Endodermal cell (in vitro differentiated cells): ENCODE measurements at regions not wholly inside any gene's neighbourhood (a gene's known extent, or its start where the extent isn't known, plus 50 kb on each side); places are given as distances from the start of the nearest gene placed in this dataset.

Experiments used
- DNase-seq: peaks from one replicate; pipeline ENCODE4 v3.0.0-alpha.2; 2017
- H3K27ac ChIP-seq: 2 replicates; pipeline ENCODE4 v1.5.1; 2013; ENCODE audit warnings: mild to moderate bottlenecking, low read depth, low read length, moderate library complexity
- H3K27me3 ChIP-seq: 2 replicates; pipeline ENCODE4 v1.6.1; 2013; ENCODE audit warnings: mild to moderate bottlenecking, low read length, moderate library complexity; ENCODE audit not compliant: insufficient read depth, control insufficient read depth, poor library complexity, severe bottlenecking
- H3K36me3 ChIP-seq: 2 replicates; pipeline ENCODE4 v1.7.0; 2013; ENCODE audit warnings: mild to moderate bottlenecking, low read length, moderate library complexity; ENCODE audit not compliant: control insufficient read depth, insufficient read depth
- H3K4me1 ChIP-seq: one replicate; pipeline ENCODE4 v1.7.0; 2013; ENCODE audit warnings: low read length; ENCODE audit not compliant: control insufficient read depth, insufficient read depth
- H3K4me3 ChIP-seq: 2 replicates; pipeline ENCODE4 v1.5.1; 2013; ENCODE audit warnings: mild to moderate bottlenecking, low read length, moderate library complexity
- H3K9ac ChIP-seq: 2 replicates; pipeline ENCODE4 v1.6.1; 2013; ENCODE audit warnings: mild to moderate bottlenecking, low read length, moderate library complexity; ENCODE audit not compliant: poor library complexity, severe bottlenecking; ENCODE audit errors: extremely low read depth
- H3K9me3 ChIP-seq: 2 replicates; pipeline ENCODE4 v1.6.1; 2013; ENCODE audit warnings: mild to moderate bottlenecking, low read length, moderate library complexity; ENCODE audit not compliant: control insufficient read depth
- H3K27ac Mint-ChIP-seq: 2 replicates; pipeline ENCODE4 v1.8.0; 2020; ENCODE audit warnings: mixed read lengths
- H3K27me3 Mint-ChIP-seq: 2 replicates; pipeline ENCODE4 v1.8.0; 2021; ENCODE audit warnings: mild to moderate bottlenecking, mixed read lengths; ENCODE audit not compliant: insufficient read depth
- H3K36me3 Mint-ChIP-seq: 2 replicates; pipeline ENCODE4 v1.8.0; 2020; ENCODE audit warnings: low read depth, mixed read lengths
- H3K4me1 Mint-ChIP-seq: 2 replicates; pipeline ENCODE4 v1.8.0; 2020; ENCODE audit warnings: mixed read lengths
- H3K4me3 Mint-ChIP-seq: 2 replicates; pipeline ENCODE4 v1.8.0; 2020; ENCODE audit warnings: mild to moderate bottlenecking, moderate library complexity, mixed read lengths
- H3K9me3 Mint-ChIP-seq: 2 replicates; pipeline ENCODE4 v1.8.0; 2020; ENCODE audit warnings: mild to moderate bottlenecking, mixed read lengths
- WGBS, 2 experiments: methylation state at CpG; one replicate each; pipeline versions ENCODE4 v1.1.5 to v1.1.7; 2013; ENCODE audit warnings: missing lambda C conversion rate in 2 of 2, mixed read lengths in 1 of 2; ENCODE audit not compliant: insufficient coverage in 1 of 2, insufficient read length in 1 of 2; 5-methylcytosine and 5-hydroxymethylcytosine counted together
- TF ChIP-seq, protein P1 (sequence below): fragments of 200-600 bp; sonication (generic); conservative IDR thresholded peaks from 2 replicates; pipeline ENCODE4 v1.5.0; 2021; ENCODE audit warnings: antibody characterized with exemption, mild to moderate bottlenecking

DNA sequence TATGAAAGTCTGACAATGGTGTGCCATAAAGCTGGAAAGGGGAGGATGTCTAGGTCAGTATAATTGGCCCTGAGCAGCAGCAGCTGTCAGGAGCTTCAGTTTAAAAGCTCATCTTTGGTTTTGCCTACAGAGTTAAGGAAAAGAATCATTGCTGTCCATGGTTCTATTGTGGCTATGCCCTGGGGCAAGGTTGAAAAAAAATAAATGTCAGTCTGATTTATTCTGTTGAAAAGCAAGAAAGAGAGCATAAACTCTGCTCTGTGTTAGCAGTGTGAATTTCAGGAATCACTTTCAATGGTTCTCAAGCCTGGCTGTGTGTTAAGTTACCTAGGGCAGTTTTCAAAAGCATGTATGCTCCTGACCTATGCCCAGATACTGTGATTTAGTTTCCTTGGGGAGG, 446.7 kb downstream of the SETBP1 start:
- no peak for DNase-seq
- H3K27me3 ChIP-seq, result no peaks in the 10 kb centered on the region

GRCh38 chr18:45133276-45133675, 452.6 kb downstream of the SETBP1 start:
- Histone ChIP-seq H3K4me3 (no peak overlapping the region), H3K36me3 (no peaks in the 10 kb centered on the region), H3K9me3 (no peaks in the 10 kb centered on the region), H3K4me1 (no peaks in the 10 kb centered on the region), H3K27ac (no peak overlapping the region), H3K27me3 (no peaks in the 10 kb centered on the region), H3K9ac (no peak overlapping the region)
- H3K27ac Mint-ChIP-seq, result no peak overlapping the region
- H3K9me3 Mint-ChIP-seq, result no peaks in the 10 kb centered on the region
- H3K27me3 Mint-ChIP-seq, result no peaks in the 10 kb centered on the region
- no peaks in the 10 kb centered on the region for H3K36me3 Mint-ChIP-seq
- WGBS, 2 experiments, result 78% methylated on average over 1 of the region's 1 CpG; no CpG with 5 or more reads in 1 of the 2 experiments
- H3K4me1 Mint-ChIP-seq, result peaks cover 7% of the 10 kb centered on the region
- TF ChIP-seq, protein P1, sequence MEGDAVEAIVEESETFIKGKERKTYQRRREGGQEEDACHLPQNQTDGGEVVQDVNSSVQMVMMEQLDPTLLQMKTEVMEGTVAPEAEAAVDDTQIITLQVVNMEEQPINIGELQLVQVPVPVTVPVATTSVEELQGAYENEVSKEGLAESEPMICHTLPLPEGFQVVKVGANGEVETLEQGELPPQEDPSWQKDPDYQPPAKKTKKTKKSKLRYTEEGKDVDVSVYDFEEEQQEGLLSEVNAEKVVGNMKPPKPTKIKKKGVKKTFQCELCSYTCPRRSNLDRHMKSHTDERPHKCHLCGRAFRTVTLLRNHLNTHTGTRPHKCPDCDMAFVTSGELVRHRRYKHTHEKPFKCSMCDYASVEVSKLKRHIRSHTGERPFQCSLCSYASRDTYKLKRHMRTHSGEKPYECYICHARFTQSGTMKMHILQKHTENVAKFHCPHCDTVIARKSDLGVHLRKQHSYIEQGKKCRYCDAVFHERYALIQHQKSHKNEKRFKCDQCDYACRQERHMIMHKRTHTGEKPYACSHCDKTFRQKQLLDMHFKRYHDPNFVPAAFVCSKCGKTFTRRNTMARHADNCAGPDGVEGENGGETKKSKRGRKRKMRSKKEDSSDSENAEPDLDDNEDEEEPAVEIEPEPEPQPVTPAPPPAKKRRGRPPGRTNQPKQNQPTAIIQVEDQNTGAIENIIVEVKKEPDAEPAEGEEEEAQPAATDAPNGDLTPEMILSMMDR, result no peak
- no peak overlapping the region for H3K4me3 Mint-ChIP-seq
- no peak for DNase-seq

More for the DNA sequence above, 446.7 kb downstream of the SETBP1 start:
- Histone ChIP-seq H3K36me3 (no peaks in the 10 kb centered on the region), H3K4me3 (no peak overlapping the region), H3K27ac (no peak overlapping the region), H3K4me1 (no peaks in the 10 kb centered on the region), H3K9me3 (no peaks in the 10 kb centered on the region), H3K9ac (no peak overlapping the region)
- no peak overlapping the region for H3K27ac Mint-ChIP-seq
- no peaks in the 10 kb centered on the region for H3K36me3 Mint-ChIP-seq
- H3K4me3 Mint-ChIP-seq, result no peak overlapping the region
- TF ChIP-seq, protein P1, result no peak
- peaks cover 7% of the 10 kb centered on the region for H3K4me1 Mint-ChIP-seq
- H3K27me3 Mint-ChIP-seq, result no peaks in the 10 kb centered on the region
- no peaks in the 10 kb centered on the region for H3K9me3 Mint-ChIP-seq

DNA sequence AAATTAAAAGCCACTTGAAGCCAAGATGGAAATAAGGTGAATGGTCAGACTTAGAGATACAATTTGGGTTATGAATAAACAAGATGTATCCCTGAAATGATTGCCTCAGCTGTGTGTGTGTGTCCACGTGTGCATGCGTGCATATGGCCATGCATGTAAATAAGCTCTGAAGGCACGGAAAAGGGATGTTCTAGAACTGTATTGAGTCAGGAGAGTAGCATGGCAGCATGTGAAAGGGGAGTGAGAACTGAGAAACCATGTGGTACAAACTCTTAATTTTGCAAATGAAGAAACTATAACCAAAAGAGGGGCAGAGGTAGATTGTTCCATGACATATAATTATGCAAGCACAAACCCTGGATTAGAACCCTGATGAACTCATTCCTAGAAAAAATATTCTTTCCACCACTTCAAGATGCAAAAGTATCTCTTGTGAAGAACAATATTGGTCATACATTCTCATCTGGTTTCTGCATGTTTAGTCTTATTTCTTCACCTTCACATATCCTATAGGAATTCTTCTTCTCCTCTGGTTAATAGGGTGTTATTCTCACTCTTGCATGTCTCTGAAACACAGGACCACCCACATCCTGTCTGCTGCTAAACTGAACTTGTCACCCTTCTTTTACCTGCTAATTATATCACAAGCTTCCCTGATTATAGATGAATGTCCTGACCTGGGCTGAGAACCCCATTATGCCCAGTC, 455.8 kb downstream of the SETBP1 start:
- Mint-ChIP-seq H3K9me3 (no peaks in the 10 kb centered on the region), H3K27ac (no peak overlapping the region), H3K4me3 (no peak overlapping the region), H3K36me3 (no peaks in the 10 kb centered on the region), H3K27me3 (no peaks in the 10 kb centered on the region), H3K4me1 (no peaks in the 10 kb centered on the region)
- Histone ChIP-seq H3K4me1 (no peaks in the 10 kb centered on the region), H3K9me3 (no peaks in the 10 kb centered on the region), H3K27ac (no peak overlapping the region), H3K4me3 (no peak overlapping the region), H3K36me3 (no peaks in the 10 kb centered on the region), H3K27me3 (no peaks in the 10 kb centered on the region), H3K9ac (no peak overlapping the region)
- DNase-seq, result no peak
- TF ChIP-seq, protein P1, result no peak
- 91 to 100% methylated on average over 3 of the region's 3 CpGs for WGBS, 2 experiments
